ENCODE measurements at regions not wholly inside any gene's neighbourhood (a gene's known extent, or its start where the extent isn't known, plus 50 kb on each side); places are given as distances from the start of the nearest gene placed in this dataset.

GRCh38 chr7:156172638-156173037, 360.4 kb upstream of the SHH start:
- TF ChIP-seq CTCF (IDR thresholded peaks at IDR 0.05 in 4 of 5, conservative IDR thresholded peaks at IDR 0.05 in 1 of 5) (no peak), POLR2A (IDR thresholded peaks at IDR 0.05) (no peak)

All from gastrocnemius medialis (tissue), 4 donors.